ENCODE measurements at regions not wholly inside any gene's neighbourhood (a gene's known extent, or its start where the extent isn't known, plus 50 kb on each side); places are given as distances from the start of the nearest gene placed in this dataset.

DNA sequence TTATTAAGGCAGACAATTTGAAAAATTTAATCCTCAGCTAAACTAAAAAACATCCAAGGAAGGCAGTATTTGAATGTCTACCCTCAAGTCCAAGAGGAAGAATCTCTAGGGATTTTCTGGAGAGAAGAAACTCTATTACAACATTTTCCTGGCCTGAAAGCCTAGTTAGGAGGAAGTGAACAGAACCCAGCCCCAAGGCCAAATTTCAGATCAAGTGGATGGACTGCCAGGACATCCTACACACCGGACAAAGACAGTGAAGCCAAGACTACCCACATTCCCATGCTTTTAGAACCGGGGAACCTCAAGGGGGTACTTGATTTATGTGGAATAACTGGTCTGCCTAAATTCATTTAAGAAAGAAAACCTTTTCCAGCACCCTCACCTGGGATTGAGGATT is 108.9 kb upstream of the MEOX2 start:
- Histone ChIP-seq H3K4me3 (ENCODE audit: low read depth in 1 of 2, low read length in 2 of 2) (no peak overlapping the region), H4K20me1 (ENCODE audit: insufficient read depth, low read length) (no peaks in the 10 kb centered on the region), H3K9ac (ENCODE audit: low read depth, low read length) (no peak overlapping the region), H3K4me2 (ENCODE audit: insufficient read depth, low read length) (no peak overlapping the region), H3K36me3 (ENCODE audit: insufficient read depth, low read length) (no peaks in the 10 kb centered on the region), H3K4me1 (ENCODE audit: insufficient read depth, low read length) (no peaks in the 10 kb centered on the region), H3K9me3 (ENCODE audit: insufficient read depth, low read length, severe bottlenecking) (no peaks in the 10 kb centered on the region), H3K27ac (ENCODE audit: low read length) (no peak overlapping the region), H2AFZ (ENCODE audit: low read depth, low read length) (no peak overlapping the region), H3K27me3 (ENCODE audit: insufficient read depth, low read length, poor library complexity) (no peaks in the 10 kb centered on the region), H3K79me2 (ENCODE audit: insufficient read depth, low read length) (no peaks in the 10 kb centered on the region)
- ATAC-seq (ENCODE audit: insufficient read depth, low read depth): no peak
- DNase-seq: no peak
- TF ChIP-seq EZH2 (IDR thresholded peaks at IDR 0.05; ENCODE audit: borderline replicate concordance, low read depth, low read length, severe bottlenecking): no peak
- TF ChIP-seq, protein P1, sequence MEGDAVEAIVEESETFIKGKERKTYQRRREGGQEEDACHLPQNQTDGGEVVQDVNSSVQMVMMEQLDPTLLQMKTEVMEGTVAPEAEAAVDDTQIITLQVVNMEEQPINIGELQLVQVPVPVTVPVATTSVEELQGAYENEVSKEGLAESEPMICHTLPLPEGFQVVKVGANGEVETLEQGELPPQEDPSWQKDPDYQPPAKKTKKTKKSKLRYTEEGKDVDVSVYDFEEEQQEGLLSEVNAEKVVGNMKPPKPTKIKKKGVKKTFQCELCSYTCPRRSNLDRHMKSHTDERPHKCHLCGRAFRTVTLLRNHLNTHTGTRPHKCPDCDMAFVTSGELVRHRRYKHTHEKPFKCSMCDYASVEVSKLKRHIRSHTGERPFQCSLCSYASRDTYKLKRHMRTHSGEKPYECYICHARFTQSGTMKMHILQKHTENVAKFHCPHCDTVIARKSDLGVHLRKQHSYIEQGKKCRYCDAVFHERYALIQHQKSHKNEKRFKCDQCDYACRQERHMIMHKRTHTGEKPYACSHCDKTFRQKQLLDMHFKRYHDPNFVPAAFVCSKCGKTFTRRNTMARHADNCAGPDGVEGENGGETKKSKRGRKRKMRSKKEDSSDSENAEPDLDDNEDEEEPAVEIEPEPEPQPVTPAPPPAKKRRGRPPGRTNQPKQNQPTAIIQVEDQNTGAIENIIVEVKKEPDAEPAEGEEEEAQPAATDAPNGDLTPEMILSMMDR (IDR thresholded peaks at IDR 0.05; ENCODE audit: borderline replicate concordance, extremely low read depth, low read length, poor library complexity, severe bottlenecking): no peak

DNA sequence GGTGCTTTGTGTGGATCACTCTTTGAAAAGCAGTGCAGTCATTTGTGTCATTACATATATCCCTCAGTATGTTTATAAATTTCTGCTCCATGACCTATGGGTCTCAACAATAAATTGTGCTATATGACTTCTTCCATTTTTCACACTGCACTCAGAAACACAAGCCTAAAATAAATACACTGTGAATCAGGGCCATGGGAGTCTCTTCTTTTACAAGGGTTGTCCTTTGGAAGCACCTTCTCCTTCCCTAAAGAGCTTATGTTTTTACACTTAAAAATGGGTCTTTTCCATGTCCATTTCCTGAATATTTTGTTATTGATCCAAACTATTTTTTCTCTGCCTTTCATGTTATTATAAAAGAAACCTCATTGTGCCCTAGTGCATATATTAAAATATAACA is 108.3 kb upstream of the MEOX2 start:
- Histone ChIP-seq H3K27ac (ENCODE audit: low read length) (no peak overlapping the region), H3K4me2 (ENCODE audit: insufficient read depth, low read length) (no peak overlapping the region), H3K36me3 (ENCODE audit: insufficient read depth, low read length) (no peaks in the 10 kb centered on the region), H2AFZ (ENCODE audit: low read depth, low read length) (no peak overlapping the region), H3K4me3 (ENCODE audit: low read depth in 1 of 2, low read length in 2 of 2) (no peak overlapping the region), H3K9ac (ENCODE audit: low read depth, low read length) (no peak overlapping the region), H3K27me3 (ENCODE audit: insufficient read depth, low read length, poor library complexity) (no peaks in the 10 kb centered on the region), H3K79me2 (ENCODE audit: insufficient read depth, low read length) (no peaks in the 10 kb centered on the region), H3K9me3 (ENCODE audit: insufficient read depth, low read length, severe bottlenecking) (no peaks in the 10 kb centered on the region), H4K20me1 (ENCODE audit: insufficient read depth, low read length) (no peaks in the 10 kb centered on the region), H3K4me1 (ENCODE audit: insufficient read depth, low read length) (no peaks in the 10 kb centered on the region)
- no peak for TF ChIP-seq EZH2 (IDR thresholded peaks at IDR 0.05; ENCODE audit: borderline replicate concordance, low read depth, low read length, severe bottlenecking)
- TF ChIP-seq, protein P1 (IDR thresholded peaks at IDR 0.05; ENCODE audit: borderline replicate concordance, extremely low read depth, low read length, poor library complexity, severe bottlenecking): no peak
- DNase-seq (no peak), ATAC-seq (ENCODE audit: insufficient read depth, low read depth) (no peak)

DNA sequence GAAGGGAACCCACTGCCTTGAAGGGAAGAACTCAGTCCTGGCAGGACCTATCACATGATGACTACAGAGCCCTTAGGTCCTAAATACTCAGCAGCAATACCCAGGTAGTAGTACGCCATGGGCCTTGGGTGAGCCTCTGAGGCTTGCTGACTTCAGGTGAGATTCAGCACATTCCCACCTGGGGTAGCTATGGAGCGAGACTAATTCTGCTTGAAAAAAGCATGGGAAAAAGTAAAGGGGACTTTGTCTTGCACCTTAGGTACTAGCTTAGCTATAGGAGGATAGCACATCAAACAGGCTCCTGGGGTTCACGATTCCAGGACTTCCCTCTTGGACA is 98.2 kb upstream of the MEOX2 start:
- Histone ChIP-seq H3K27ac (ENCODE audit: low read length) (no peak overlapping the region), H2AFZ (ENCODE audit: low read depth, low read length) (no peak overlapping the region), H3K4me2 (ENCODE audit: insufficient read depth, low read length) (no peak overlapping the region), H4K20me1 (ENCODE audit: insufficient read depth, low read length) (no peaks in the 10 kb centered on the region), H3K27me3 (ENCODE audit: insufficient read depth, low read length, poor library complexity) (no peaks in the 10 kb centered on the region), H3K36me3 (ENCODE audit: insufficient read depth, low read length) (no peaks in the 10 kb centered on the region), H3K4me3 (ENCODE audit: low read depth in 1 of 2, low read length in 2 of 2) (no peak overlapping the region), H3K9ac (ENCODE audit: low read depth, low read length) (no peak overlapping the region), H3K9me3 (ENCODE audit: insufficient read depth, low read length, severe bottlenecking) (no peaks in the 10 kb centered on the region), H3K4me1 (ENCODE audit: insufficient read depth, low read length) (no peaks in the 10 kb centered on the region), H3K79me2 (ENCODE audit: insufficient read depth, low read length) (no peaks in the 10 kb centered on the region)
- ATAC-seq (ENCODE audit: insufficient read depth, low read depth): no peak
- DNase-seq: no peak
- TF ChIP-seq, protein P1 (IDR thresholded peaks at IDR 0.05; ENCODE audit: borderline replicate concordance, extremely low read depth, low read length, poor library complexity, severe bottlenecking): no peak
- no peak for TF ChIP-seq EZH2 (IDR thresholded peaks at IDR 0.05; ENCODE audit: borderline replicate concordance, low read depth, low read length, severe bottlenecking)
